ENCODE measurements at regions not wholly inside any gene's neighbourhood (a gene's known extent, or its start where the extent isn't known, plus 50 kb on each side); places are given as distances from the start of the nearest gene placed in this dataset.

GRCh38 chr14:101175731-101176534 is 272.4 kb upstream of the RTL1 start:
- DNase-seq (ENCODE audit: low read depth) = no peak

- no peak for DNase-seq (ENCODE audit: low read depth)
Measured at GRCh38 chr14:101176535-101177205, 273.1 kb upstream of the RTL1 start.

- DNase-seq (ENCODE audit: low read depth) = no peak
Measured at GRCh38 chr14:101177301-101177971, 273.9 kb upstream of the RTL1 start.

- no peak for DNase-seq (ENCODE audit: low read depth)
Measured at GRCh38 chr14:101178184-101179072, 274.9 kb upstream of the RTL1 start.

- DNase-seq (ENCODE audit: low read depth) = no peak
Measured at GRCh38 chr14:101179691-101180211, 276.2 kb upstream of the RTL1 start.

GRCh38 chr14:101181446-101182313 is 278.2 kb upstream of the RTL1 start:
- no peak for DNase-seq (ENCODE audit: low read depth)

- DNase-seq (ENCODE audit: low read depth) = no peak
Measured at GRCh38 chr14:101182476-101182875, 279.0 kb upstream of the RTL1 start.

- DNase-seq (ENCODE audit: low read depth) = no peak
Measured at GRCh38 chr14:101183376-101184103, 280.0 kb upstream of the RTL1 start.

- DNase-seq (ENCODE audit: low read depth) = no peak
Measured at GRCh38 chr14:101184104-101184455, 280.6 kb upstream of the RTL1 start.

- no peak for DNase-seq (ENCODE audit: low read depth)
Measured at GRCh38 chr14:101184572-101184971, 281.1 kb upstream of the RTL1 start.

- no peak for DNase-seq (ENCODE audit: low read depth)
Measured at GRCh38 chr14:101185073-101185835, 281.7 kb upstream of the RTL1 start.

GRCh38 chr14:101185946-101186345 is 282.4 kb upstream of the RTL1 start:
- DNase-seq (ENCODE audit: low read depth) = no peak

- no peak for DNase-seq (ENCODE audit: low read depth)
Measured at GRCh38 chr14:101186544-101186943, 283.0 kb upstream of the RTL1 start.

- DNase-seq (ENCODE audit: low read depth) = no peak
Measured at GRCh38 chr14:101186992-101187815, 283.7 kb upstream of the RTL1 start.

GRCh38 chr14:101187816-101188570 is 284.5 kb upstream of the RTL1 start:
- DNase-seq (ENCODE audit: low read depth) = no peak

- no peak for DNase-seq (ENCODE audit: low read depth)
Measured at GRCh38 chr14:101188571-101188915, 285.0 kb upstream of the RTL1 start.

- DNase-seq (ENCODE audit: low read depth) = no peak
Measured at GRCh38 chr14:101189266-101189665, 285.7 kb upstream of the RTL1 start.
